Epithelial cell of esophagus (primary cell): ENCODE measurements at regions not wholly inside any gene's neighbourhood (a gene's known extent, or its start where the extent isn't known, plus 50 kb on each side); places are given as distances from the start of the nearest gene placed in this dataset.

Source experiments
- DNase-seq: peaks from one replicate; pipeline ENCODE4 v3.0.0; 2010; ENCODE audit warnings: low read depth
- H3K4me3 ChIP-seq: 2 replicates; pipeline ENCODE4 v1.5.1; 2011; ENCODE audit warnings: mild to moderate bottlenecking, low read length, control low read depth
- CTCF ChIP-seq: IDR thresholded peaks from 2 replicates; pipeline ENCODE4 v1.5.1; 2011; ENCODE audit warnings: low read depth, mild to moderate bottlenecking, low read length, control low read depth, inconsistent platforms; ENCODE audit not compliant: insufficient read depth; ENCODE audit errors: missing control alignments

- DNase-seq, result peak; percentile 59
- TF ChIP-seq CTCF, result peak; percentile 67
- no peak overlapping the region for H3K4me3 ChIP-seq
Measured at GRCh38 chr4:126582737-126583136, 1050.0 kb upstream of the INTU start.

- peak; percentile 72 for TF ChIP-seq CTCF
- H3K4me3 ChIP-seq, result no peak overlapping the region
- peak; percentile 65 for DNase-seq
Measured at GRCh38 chr4:126583509-126583908, 1049.2 kb upstream of the INTU start.

DNA sequence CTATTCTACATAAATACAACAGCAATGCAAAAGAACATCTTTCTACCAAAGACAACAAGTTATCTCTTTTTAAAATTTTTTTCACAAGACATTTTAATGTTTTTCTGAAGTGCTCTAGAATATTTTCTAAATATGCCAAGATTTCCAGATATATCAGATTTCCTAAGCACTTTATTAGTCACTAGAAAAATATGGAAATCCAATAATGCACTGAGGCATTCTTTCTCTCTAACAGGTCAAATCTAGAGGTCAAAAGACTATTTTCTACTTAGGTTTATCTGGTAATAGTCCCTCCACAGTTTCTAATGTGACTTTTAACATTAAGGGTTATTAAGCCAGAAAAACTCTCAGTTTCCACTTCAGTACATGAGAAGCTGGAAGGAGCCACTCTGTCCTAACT is 1041.2 kb upstream of the INTU start:
- no peak for DNase-seq
- TF ChIP-seq CTCF, result no peak
- no peak overlapping the region for H3K4me3 ChIP-seq

DNA sequence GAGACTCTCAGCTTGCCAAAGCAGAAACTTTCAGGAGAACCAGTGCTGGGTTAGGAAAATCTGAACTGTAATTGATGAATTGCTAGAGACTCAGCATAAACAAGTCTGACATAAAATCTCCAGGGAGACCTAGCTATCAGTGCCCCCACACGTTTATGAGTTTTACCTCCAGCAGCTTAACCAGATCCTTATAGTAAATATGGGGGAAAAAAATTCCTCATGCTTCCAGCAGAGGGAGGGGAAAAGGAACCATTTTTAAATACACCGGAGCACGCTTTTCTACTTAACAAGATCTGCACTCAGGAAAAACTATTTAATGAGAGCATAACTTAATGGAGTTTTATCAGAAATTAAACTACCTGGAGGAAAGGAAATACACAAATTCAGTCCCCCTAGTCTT is 1040.7 kb upstream of the INTU start:
- peak; percentile 54 for TF ChIP-seq CTCF

GRCh38 chr4:126593626-126594025 is 1039.1 kb upstream of the INTU start:
- no peak for DNase-seq
- H3K4me3 ChIP-seq, result no peak overlapping the region
- no peak for TF ChIP-seq CTCF

More for the DNA sequence above, 1040.7 kb upstream of the INTU start:
- no peak overlapping the region for H3K4me3 ChIP-seq
- DNase-seq, result peak; percentile 38

DNA sequence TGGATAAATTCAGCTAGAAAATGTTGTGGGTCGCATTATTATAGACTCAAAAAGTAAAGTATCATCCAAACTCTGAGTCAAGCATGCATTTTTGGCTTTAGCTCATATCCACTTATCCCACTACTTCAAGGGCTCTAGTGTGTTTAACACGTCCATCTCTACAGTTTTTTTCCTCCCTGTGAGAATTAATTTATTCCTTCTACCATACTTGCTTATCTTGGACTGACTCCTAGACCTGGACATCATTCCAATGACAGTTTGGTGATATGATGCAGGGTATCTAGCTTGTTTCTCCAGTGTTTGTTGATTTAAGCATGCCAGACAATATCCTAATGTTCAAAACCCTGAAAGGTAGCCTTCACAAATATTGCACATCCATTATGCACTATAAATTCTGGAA is 1037.1 kb upstream of the INTU start:
- DNase-seq, result no peak
- no peak overlapping the region for H3K4me3 ChIP-seq
- no peak for TF ChIP-seq CTCF

DNA sequence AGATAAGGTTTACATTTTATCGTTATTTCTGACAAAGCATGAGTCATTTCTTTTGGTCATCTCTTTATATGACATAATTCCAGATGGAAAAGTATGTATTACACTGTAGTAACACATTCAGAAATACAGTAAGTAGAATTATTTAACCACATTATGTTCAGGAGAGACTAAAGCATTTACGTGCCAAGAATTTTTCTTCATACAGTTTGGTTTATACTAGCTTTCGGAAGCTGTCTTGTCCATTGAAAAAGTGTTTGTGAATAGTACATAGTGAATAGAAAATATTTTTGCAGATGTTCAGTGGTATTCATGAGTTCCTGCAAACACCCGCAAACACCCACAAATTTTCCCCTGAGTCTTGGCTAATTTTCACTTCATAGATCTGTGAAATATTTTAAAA is 1033.0 kb upstream of the INTU start:
- no peak for TF ChIP-seq CTCF
- H3K4me3 ChIP-seq, result no peak overlapping the region
- no peak for DNase-seq
